AG09319 (cell line): ENCODE measurements at regions not wholly inside any gene's neighbourhood (a gene's known extent, or its start where the extent isn't known, plus 50 kb on each side); places are given as distances from the start of the nearest gene placed in this dataset.

Experiments used
- DNase-seq: peaks from one replicate; pipeline ENCODE4 v3.0.0-alpha.2; 2010; ENCODE audit warnings: low read depth; ENCODE audit errors: extremely low read depth
- CTCF ChIP-seq: IDR thresholded peaks from 2 replicates; pipeline ENCODE4 v1.5.1; 2011; ENCODE audit warnings: low read depth, mild to moderate bottlenecking, inconsistent platforms, low read length, moderate library complexity

GRCh38 chr20:52845044-52845443 lies 127.1 kb upstream of the TSHZ2 start:
- no peak for TF ChIP-seq CTCF
- DNase-seq = no peak

GRCh38 chr20:52843425-52843824 lies 128.7 kb upstream of the TSHZ2 start:
- no peak for TF ChIP-seq CTCF
- DNase-seq = no peak

- DNase-seq = no peak
- TF ChIP-seq CTCF = no peak
Observed at GRCh38 chr20:52841003-52841402, 131.2 kb upstream of the TSHZ2 start.

- DNase-seq = no peak
- no peak for TF ChIP-seq CTCF
Observed at GRCh38 chr20:52840041-52840440, 132.1 kb upstream of the TSHZ2 start.

- no peak for TF ChIP-seq CTCF
- DNase-seq = no peak
Observed at GRCh38 chr20:52838510-52839241, 133.5 kb upstream of the TSHZ2 start.

- no peak for TF ChIP-seq CTCF
- DNase-seq = no peak
Observed at GRCh38 chr20:52837378-52837777, 134.8 kb upstream of the TSHZ2 start.

GRCh38 chr20:52833901-52834300 lies 138.3 kb upstream of the TSHZ2 start:
- DNase-seq = no peak
- TF ChIP-seq CTCF = no peak
